ENCODE measurements at regions not wholly inside any gene's neighbourhood (a gene's known extent, or its start where the extent isn't known, plus 50 kb on each side); places are given as distances from the start of the nearest gene placed in this dataset.

DNA sequence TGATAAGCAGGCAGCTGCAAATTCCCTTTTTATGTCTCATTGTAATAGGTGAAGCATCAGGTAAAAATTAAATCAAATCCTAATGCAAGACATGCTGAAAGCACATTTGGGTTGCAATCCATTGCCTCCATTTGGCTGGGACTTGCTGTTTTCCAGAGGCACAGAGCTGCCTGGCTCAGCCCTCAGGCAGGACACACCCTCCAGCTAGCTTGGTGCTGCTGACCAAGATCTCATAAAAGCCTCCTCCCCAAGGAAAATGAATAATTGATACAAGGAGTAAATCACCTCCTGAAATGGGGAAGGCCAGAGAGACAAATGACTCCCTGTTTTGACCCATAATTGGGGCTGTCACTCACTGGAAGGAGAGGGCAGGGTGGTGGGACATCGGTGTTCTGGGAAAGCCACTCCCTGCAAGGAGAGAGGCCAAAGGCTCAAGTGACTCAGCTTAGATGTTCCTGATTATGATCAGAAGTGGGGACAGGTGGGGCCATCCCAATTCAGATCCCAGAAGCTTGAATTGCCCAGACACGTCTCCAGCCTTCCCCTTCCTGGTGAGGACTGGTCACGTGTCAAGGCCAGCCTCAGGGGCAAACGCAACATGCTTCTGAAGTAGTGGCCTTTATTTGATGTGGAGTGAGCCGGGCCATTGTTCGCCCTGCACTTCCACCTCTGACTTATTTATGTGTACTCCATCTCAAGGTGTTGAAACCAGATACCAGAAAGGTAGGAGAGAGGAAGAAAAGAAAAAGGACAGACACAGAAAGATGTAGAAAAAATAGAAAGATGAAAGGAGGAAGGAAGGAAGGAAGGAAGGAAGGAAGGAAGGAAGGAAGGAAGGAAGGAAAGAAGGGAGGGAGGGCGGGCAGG lies 773.7 kb downstream of the BCL11B start:
- H3K9ac ChIP-seq (ENCODE audit: insufficient read depth in 1 of 2, low read length in 2 of 2), result no peak overlapping the region
- DNase-seq, result no peak
- WGBS, 2 donors, result 70 to 85% methylated on average over 7 of the region's 7 CpGs

DNA sequence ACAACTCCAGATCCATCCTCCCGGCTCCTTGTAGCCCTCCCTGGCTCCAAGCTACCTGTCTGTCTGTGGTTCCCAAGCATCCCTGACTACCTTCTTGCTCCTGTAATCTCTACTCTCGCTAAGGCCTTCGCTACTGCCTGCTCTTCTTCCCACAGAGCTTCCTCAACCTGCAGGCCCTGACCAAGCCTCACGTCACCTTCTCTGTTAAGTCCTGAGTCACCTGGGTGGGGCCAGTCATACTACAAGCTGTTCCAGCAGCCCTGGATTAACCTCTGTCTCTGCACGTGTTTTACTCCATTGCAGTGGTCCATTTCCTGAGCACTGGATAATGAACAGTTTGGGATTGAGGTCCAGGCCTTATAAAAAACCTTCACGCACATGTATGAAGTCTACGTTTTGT lies 770.7 kb downstream of the BCL11B start:
- DNase-seq (no peak), ATAC-seq (ENCODE audit: insufficient read depth, low FRiP score) (no peak)
- Histone ChIP-seq H3K4me1 (ENCODE audit: control insufficient read depth in 5 of 5, insufficient read depth in 5 of 5, low read length in 5 of 5) (no peaks in the 10 kb centered on the region), H3K4me3 (no peak overlapping the region), H3K27me3 (ENCODE audit: control insufficient read depth in 3 of 3, insufficient read depth in 3 of 3, low read length in 2 of 3) (no peaks in the 10 kb centered on the region), H3K36me3 (ENCODE audit: control insufficient read depth in 4 of 4, insufficient read depth in 4 of 4, low read length in 4 of 4) (no peaks in the 10 kb centered on the region), H3K27ac (ENCODE audit: low read depth in 1 of 2, low read length in 1 of 2) (no peak overlapping the region), H3K9me3 (ENCODE audit: control insufficient read depth in 4 of 4, insufficient read depth in 3 of 4, low read length in 3 of 4) (peaks cover 0 to 4% (median 0%) of the 10 kb centered on the region in 4 donors), H3K9ac (ENCODE audit: insufficient read depth in 1 of 2, low read length in 2 of 2) (no peak overlapping the region)
- no peak for TF ChIP-seq CTCF (IDR thresholded peaks at IDR 0.05; ENCODE audit: control extremely low read depth, extremely low read depth)
- WGBS, 2 donors, result 85% methylated on average over 7 of the region's 7 CpGs

More for the DNA sequence above, 773.7 kb downstream of the BCL11B start:
- Histone ChIP-seq H3K27ac (ENCODE audit: low read depth in 1 of 2, low read length in 1 of 2) (no peak overlapping the region), H3K27me3 (ENCODE audit: control insufficient read depth in 3 of 3, insufficient read depth in 3 of 3, low read length in 2 of 3) (no peaks in the 10 kb centered on the region), H3K4me3 (no peak overlapping the region), H3K36me3 (ENCODE audit: control insufficient read depth in 4 of 4, insufficient read depth in 4 of 4, low read length in 4 of 4) (no peaks in the 10 kb centered on the region), H3K4me1 (ENCODE audit: control insufficient read depth in 5 of 5, insufficient read depth in 5 of 5, low read length in 5 of 5) (no peaks in the 10 kb centered on the region), H3K9me3 (ENCODE audit: control insufficient read depth in 4 of 4, insufficient read depth in 3 of 4, low read length in 3 of 4) (peaks cover 0 to 3% (median 0%) of the 10 kb centered on the region in 4 donors)
- no peak for ATAC-seq (ENCODE audit: insufficient read depth, low FRiP score)
- no peak for TF ChIP-seq CTCF (IDR thresholded peaks at IDR 0.05; ENCODE audit: control extremely low read depth, extremely low read depth)

- Histone ChIP-seq H3K27me3 (ENCODE audit: control insufficient read depth in 3 of 3, insufficient read depth in 3 of 3, low read length in 2 of 3) (no peaks in the 10 kb centered on the region), H3K9ac (ENCODE audit: insufficient read depth in 1 of 2, low read length in 2 of 2) (no peak overlapping the region), H3K27ac (ENCODE audit: low read depth in 1 of 2, low read length in 1 of 2) (no peak overlapping the region), H3K36me3 (ENCODE audit: control insufficient read depth in 4 of 4, insufficient read depth in 4 of 4, low read length in 4 of 4) (no peaks in the 10 kb centered on the region), H3K9me3 (ENCODE audit: control insufficient read depth in 4 of 4, insufficient read depth in 3 of 4, low read length in 3 of 4) (peaks cover 0 to 4% (median 0%) of the 10 kb centered on the region in 4 donors), H3K4me1 (ENCODE audit: control insufficient read depth in 5 of 5, insufficient read depth in 5 of 5, low read length in 5 of 5) (no peaks in the 10 kb centered on the region), H3K4me3 (no peak overlapping the region)
- DNase-seq (no peak), ATAC-seq (ENCODE audit: insufficient read depth, low FRiP score) (no peak)
- no peak for TF ChIP-seq CTCF (IDR thresholded peaks at IDR 0.05; ENCODE audit: control extremely low read depth, extremely low read depth)
- 90 to 94% methylated on average over 4 of the region's 4 CpGs for WGBS, 2 donors
Measured at GRCh38 chr14:98501836-98502235, 770.2 kb downstream of the BCL11B start.

Measured in lung (tissue), 11 donors.